Gastrocnemius medialis (tissue), 4 donors: ENCODE measurements at regions not wholly inside any gene's neighbourhood (a gene's known extent, or its start where the extent isn't known, plus 50 kb on each side); places are given as distances from the start of the nearest gene placed in this dataset.

ENCODE experiments used
- CTCF ChIP-seq, 5 experiments: fragments of 450-650 bp in 3 of 5; fragments of 200-600 bp in 2 of 5; sonication (generic) in 2 of 5; IDR thresholded peaks in 4 of 5; conservative IDR thresholded peaks in 1 of 5; 1 replicate in 4 of 5; 2 replicates in 1 of 5; pipeline ENCODE4 v1.5.1; 2016 to 2019; ENCODE audit warnings: antibody characterized with exemption in 5 of 5, mild to moderate bottlenecking in 3 of 5, moderate library complexity in 3 of 5
- POLR2A ChIP-seq, 2 donors: fragments of 450-650 bp; IDR thresholded peaks; one replicate each; pipeline ENCODE4 v1.6.1; 2017; ENCODE audit warnings: antibody characterized with exemption in 2 of 2, mild to moderate bottlenecking in 2 of 2, moderate library complexity in 2 of 2

DNA sequence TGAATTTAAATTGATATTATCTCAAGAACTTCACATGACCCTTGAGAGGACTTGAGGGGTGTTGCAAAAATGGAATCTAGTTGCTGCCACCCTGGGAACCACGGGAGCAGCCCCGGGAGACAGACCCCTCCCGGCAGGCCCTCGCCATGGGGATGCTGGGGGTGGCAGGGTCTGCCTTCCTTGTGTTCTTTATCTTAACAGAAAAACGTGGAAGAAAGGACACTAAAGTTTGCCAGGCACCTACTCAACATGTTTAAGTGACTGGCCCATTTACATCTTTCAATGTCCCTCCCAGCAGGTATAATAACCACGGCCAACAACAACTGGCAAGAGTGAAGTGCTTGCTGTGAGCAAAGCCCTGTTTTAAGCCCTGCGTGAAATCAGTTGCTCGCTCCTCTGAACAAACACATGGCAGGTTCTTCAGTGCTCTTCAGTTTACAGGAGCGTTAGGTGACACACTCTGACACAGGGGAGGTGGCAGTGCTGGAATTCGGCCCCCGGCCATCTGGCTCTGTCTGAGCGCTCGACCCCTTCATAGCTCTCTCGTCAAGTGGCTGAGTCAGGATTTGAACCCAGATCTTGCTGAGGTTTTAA lies 112.5 kb downstream of the ASB7 start:
- TF ChIP-seq CTCF (IDR thresholded peaks at IDR 0.05 in 4 of 5, conservative IDR thresholded peaks at IDR 0.05 in 1 of 5) (no peak), POLR2A (IDR thresholded peaks at IDR 0.05) (no peak)
